Kidney (tissue), 13 donors: ENCODE measurements at regions not wholly inside any gene's neighbourhood (a gene's known extent, or its start where the extent isn't known, plus 50 kb on each side); places are given as distances from the start of the nearest gene placed in this dataset.

ENCODE experiments used
- DNase-seq, 5 donors: peaks; one replicate each; pipeline ENCODE4 v3.0.0-alpha.2; 2013 to 2020
- FAIRE-seq: peaks from 2 replicates; lab custom pipeline; 2012; peaks lifted over from hg19 to GRCh38; lab: Jason Lieb, UNC
- H3K27ac ChIP-seq, 2 donors: one replicate each; pipeline ENCODE4 v1.7.0; 2013; ENCODE audit warnings: low read depth in 2 of 2, low read length in 2 of 2, inconsistent platforms in 1 of 2
- H3K27me3 ChIP-seq: one replicate; pipeline ENCODE4 v1.7.1; 2013; ENCODE audit warnings: low read length, inconsistent platforms; ENCODE audit not compliant: control insufficient read depth, insufficient read depth
- H3K36me3 ChIP-seq, 3 donors: one replicate each; pipeline versions ENCODE4 v1.7.0 to v1.7.1; 2013; ENCODE audit warnings: low read length in 3 of 3, control low read depth in 1 of 3, inconsistent platforms in 1 of 3; ENCODE audit not compliant: insufficient read depth in 3 of 3, control insufficient read depth in 2 of 3
- H3K4me1 ChIP-seq, 3 donors: one replicate each; pipeline versions ENCODE4 v1.7.0 to v1.7.1; 2013; ENCODE audit warnings: low read length in 3 of 3, inconsistent platforms in 1 of 3, low read depth in 1 of 3; ENCODE audit not compliant: control insufficient read depth in 2 of 3, insufficient read depth in 2 of 3
- H3K4me3 ChIP-seq, 3 donors: one replicate each; pipeline versions ENCODE4 v1.7.0 to v1.8.1; 2013; ENCODE audit warnings: low read length in 3 of 3, control low read depth in 1 of 3, inconsistent platforms in 1 of 3
- H3K9ac ChIP-seq, 3 donors: one replicate each; pipeline versions ENCODE4 v1.7.0 to v1.7.1; 2013; ENCODE audit warnings: low read length in 3 of 3, control low read depth in 1 of 3, inconsistent platforms in 1 of 3
- H3K9me3 ChIP-seq, 3 donors: one replicate each; pipeline versions ENCODE4 v1.7.0 to v1.7.1; 2013; ENCODE audit warnings: low read length in 3 of 3, control low read depth in 1 of 3, inconsistent platforms in 1 of 3; ENCODE audit not compliant: control insufficient read depth in 2 of 3, insufficient read depth in 1 of 3
- intact Hi-C: fragments of 100-400 bp; cut with DNase I; formaldehyde crosslinking; loops from one replicate; pipeline ENCODE4 v1.11.1; 2022
- TF ChIP-seq, protein P1 (sequence below): IDR thresholded peaks from 3 replicates; pipeline ENCODE4 v1.5.1; 2012; ENCODE audit warnings: mild to moderate bottlenecking, moderate library complexity, borderline replicate concordance; ENCODE audit not compliant: insufficient read depth; ENCODE audit errors: extremely low read depth
- donor health status: control.
- donor health status: control.
- donor health status: control.
- donor health status: control.
- donor health status: control.
- donor health status: DM: yes; HTN: yes; CAD: no.
- donor health status: Normal renal cell carcinoma (clear cell type).

- no peak overlapping the region for H3K27ac ChIP-seq
- no peaks in the 10 kb centered on the region for H3K27me3 ChIP-seq
- H3K4me1 ChIP-seq = no peaks in the 10 kb centered on the region
- no peak overlapping the region for H3K9ac ChIP-seq
- DNase-seq (no peak), FAIRE-seq (no peak)
- no peak overlapping the region for H3K4me3 ChIP-seq
- no peaks in the 10 kb centered on the region for H3K36me3 ChIP-seq
- peaks cover 0 to 3% (median 0%) of the 10 kb centered on the region in 3 donors for H3K9me3 ChIP-seq
- intact Hi-C loops = no loop called here
- TF ChIP-seq, protein P1, sequence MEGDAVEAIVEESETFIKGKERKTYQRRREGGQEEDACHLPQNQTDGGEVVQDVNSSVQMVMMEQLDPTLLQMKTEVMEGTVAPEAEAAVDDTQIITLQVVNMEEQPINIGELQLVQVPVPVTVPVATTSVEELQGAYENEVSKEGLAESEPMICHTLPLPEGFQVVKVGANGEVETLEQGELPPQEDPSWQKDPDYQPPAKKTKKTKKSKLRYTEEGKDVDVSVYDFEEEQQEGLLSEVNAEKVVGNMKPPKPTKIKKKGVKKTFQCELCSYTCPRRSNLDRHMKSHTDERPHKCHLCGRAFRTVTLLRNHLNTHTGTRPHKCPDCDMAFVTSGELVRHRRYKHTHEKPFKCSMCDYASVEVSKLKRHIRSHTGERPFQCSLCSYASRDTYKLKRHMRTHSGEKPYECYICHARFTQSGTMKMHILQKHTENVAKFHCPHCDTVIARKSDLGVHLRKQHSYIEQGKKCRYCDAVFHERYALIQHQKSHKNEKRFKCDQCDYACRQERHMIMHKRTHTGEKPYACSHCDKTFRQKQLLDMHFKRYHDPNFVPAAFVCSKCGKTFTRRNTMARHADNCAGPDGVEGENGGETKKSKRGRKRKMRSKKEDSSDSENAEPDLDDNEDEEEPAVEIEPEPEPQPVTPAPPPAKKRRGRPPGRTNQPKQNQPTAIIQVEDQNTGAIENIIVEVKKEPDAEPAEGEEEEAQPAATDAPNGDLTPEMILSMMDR = no peak
Observed at GRCh38 chr7:126103582-126103981, 1149.2 kb downstream of the GRM8 start.

- no peaks in the 10 kb centered on the region for H3K27me3 ChIP-seq
- no peaks in the 10 kb centered on the region for H3K9me3 ChIP-seq
- H3K4me3 ChIP-seq = no peak overlapping the region
- no peak overlapping the region for H3K27ac ChIP-seq
- DNase-seq (no peak), FAIRE-seq (no peak)
- H3K9ac ChIP-seq = no peak overlapping the region
- H3K4me1 ChIP-seq = no peaks in the 10 kb centered on the region
- TF ChIP-seq, protein P1 = no peak
- no peaks in the 10 kb centered on the region for H3K36me3 ChIP-seq
- intact Hi-C loops = no loop called here
Observed at GRCh38 chr7:126083014-126083413, 1153.4 kb upstream of the POT1 start.

GRCh38 chr7:126079581-126079980 lies 1150.0 kb upstream of the POT1 start:
- Histone ChIP-seq H3K9me3 (no peaks in the 10 kb centered on the region), H3K4me3 (no peak overlapping the region), H3K36me3 (no peaks in the 10 kb centered on the region), H3K27ac (no peak overlapping the region), H3K27me3 (no peaks in the 10 kb centered on the region), H3K4me1 (no peaks in the 10 kb centered on the region), H3K9ac (no peak overlapping the region)
- FAIRE-seq (no peak), DNase-seq (no peak)
- intact Hi-C loops = no loop called here
- TF ChIP-seq, protein P1 = no peak

GRCh38 chr7:126079151-126079550 lies 1149.5 kb upstream of the POT1 start:
- H3K27me3 ChIP-seq = no peaks in the 10 kb centered on the region
- no peaks in the 10 kb centered on the region for H3K9me3 ChIP-seq
- intact Hi-C loops = no loop called here
- no peak overlapping the region for H3K4me3 ChIP-seq
- H3K9ac ChIP-seq = no peak overlapping the region
- TF ChIP-seq, protein P1 = no peak
- DNase-seq = no peak
- no peaks in the 10 kb centered on the region for H3K36me3 ChIP-seq
- H3K27ac ChIP-seq = no peak overlapping the region
- no peaks in the 10 kb centered on the region for H3K4me1 ChIP-seq
- FAIRE-seq = no peak
